BE2C (cell line): ENCODE measurements at regions not wholly inside any gene's neighbourhood (a gene's known extent, or its start where the extent isn't known, plus 50 kb on each side); places are given as distances from the start of the nearest gene placed in this dataset.

Source experiments
- DNase-seq: peaks from one replicate; pipeline ENCODE4 v3.0.0-alpha.2; 2020
- H3K27me3 ChIP-seq: fragments of 250-450 bp; sonication (Bioruptor Pico); 2 replicates; pipeline ENCODE4 v1.5.1; 2020; ENCODE audit warnings: mild to moderate bottlenecking
- H3K36me3 ChIP-seq: fragments of 250-450 bp; sonication (Bioruptor Pico); 2 replicates; pipeline ENCODE4 v1.5.1; 2020; ENCODE audit warnings: mild to moderate bottlenecking
- H3K4me1 ChIP-seq: fragments of 250-450 bp; sonication (Bioruptor Pico); 2 replicates; pipeline ENCODE4 v1.5.1; 2020
- H3K4me3 ChIP-seq: 2 replicates; pipeline ENCODE4 v1.5.1; 2011; ENCODE audit warnings: low read depth, low read length
- H3K9me3 ChIP-seq: fragments of 250-450 bp; sonication (Bioruptor Pico); 2 replicates; pipeline ENCODE4 v1.5.1; 2020
- TF ChIP-seq, protein P1 (sequence below): IDR thresholded peaks from 2 replicates; pipeline ENCODE4 v1.5.1; 2012; ENCODE audit warnings: mild to moderate bottlenecking, low read depth, low read length

DNA sequence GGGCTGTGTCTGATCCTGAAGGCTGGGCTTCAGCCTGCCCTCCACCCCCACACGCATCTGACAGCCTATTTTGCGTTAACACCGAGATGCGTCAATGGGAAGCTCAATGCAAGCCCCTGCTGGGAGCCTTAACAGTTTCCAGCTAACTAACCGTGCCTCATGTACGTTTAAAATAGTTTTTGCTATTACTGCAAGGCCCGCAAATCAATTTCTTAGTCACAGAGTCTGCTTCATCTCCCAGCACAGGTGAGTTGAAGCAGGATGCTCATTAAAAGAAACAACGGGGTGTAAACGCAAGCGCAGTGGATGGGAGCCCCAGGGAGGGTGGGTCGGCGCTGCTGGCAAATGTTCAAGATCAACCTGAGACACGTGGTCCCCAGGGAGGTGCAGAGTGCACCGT lies 142.8 kb upstream of the PHACTR3 start:
- DNase-seq, result no peak

DNA sequence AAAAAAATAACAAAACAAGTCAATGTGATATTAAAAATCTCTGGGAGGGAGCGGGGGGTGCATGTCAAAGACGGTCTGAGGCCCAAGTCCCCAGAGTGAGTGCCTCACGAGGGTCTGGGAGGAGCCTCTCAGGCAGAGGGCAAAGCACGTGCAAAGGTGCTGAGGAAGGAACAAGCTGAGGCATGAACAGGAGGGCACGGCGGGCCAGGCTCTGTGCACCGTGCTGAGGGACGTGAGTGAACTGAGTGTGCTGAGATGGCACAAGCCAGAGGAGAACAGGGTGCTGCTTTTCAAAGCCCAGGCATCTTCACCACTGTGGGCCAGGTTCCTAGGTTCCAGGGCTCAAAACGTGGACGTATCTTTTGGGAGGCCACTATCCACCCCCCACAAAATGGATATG lies 142.1 kb upstream of the PHACTR3 start:
- Histone ChIP-seq H3K9me3 (no peaks in the 10 kb centered on the region), H3K36me3 (no peaks in the 10 kb centered on the region), H3K27me3 (no peaks in the 10 kb centered on the region), H3K4me1 (no peaks in the 10 kb centered on the region), H3K4me3 (no peak overlapping the region)
- TF ChIP-seq, protein P1, sequence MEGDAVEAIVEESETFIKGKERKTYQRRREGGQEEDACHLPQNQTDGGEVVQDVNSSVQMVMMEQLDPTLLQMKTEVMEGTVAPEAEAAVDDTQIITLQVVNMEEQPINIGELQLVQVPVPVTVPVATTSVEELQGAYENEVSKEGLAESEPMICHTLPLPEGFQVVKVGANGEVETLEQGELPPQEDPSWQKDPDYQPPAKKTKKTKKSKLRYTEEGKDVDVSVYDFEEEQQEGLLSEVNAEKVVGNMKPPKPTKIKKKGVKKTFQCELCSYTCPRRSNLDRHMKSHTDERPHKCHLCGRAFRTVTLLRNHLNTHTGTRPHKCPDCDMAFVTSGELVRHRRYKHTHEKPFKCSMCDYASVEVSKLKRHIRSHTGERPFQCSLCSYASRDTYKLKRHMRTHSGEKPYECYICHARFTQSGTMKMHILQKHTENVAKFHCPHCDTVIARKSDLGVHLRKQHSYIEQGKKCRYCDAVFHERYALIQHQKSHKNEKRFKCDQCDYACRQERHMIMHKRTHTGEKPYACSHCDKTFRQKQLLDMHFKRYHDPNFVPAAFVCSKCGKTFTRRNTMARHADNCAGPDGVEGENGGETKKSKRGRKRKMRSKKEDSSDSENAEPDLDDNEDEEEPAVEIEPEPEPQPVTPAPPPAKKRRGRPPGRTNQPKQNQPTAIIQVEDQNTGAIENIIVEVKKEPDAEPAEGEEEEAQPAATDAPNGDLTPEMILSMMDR, result no peak
- DNase-seq, result no peak

More for the DNA sequence above, 142.8 kb upstream of the PHACTR3 start:
- Histone ChIP-seq H3K36me3 (no peaks in the 10 kb centered on the region), H3K4me3 (no peak overlapping the region), H3K9me3 (no peaks in the 10 kb centered on the region), H3K4me1 (no peaks in the 10 kb centered on the region), H3K27me3 (no peaks in the 10 kb centered on the region)
- TF ChIP-seq, protein P1, result no peak

DNA sequence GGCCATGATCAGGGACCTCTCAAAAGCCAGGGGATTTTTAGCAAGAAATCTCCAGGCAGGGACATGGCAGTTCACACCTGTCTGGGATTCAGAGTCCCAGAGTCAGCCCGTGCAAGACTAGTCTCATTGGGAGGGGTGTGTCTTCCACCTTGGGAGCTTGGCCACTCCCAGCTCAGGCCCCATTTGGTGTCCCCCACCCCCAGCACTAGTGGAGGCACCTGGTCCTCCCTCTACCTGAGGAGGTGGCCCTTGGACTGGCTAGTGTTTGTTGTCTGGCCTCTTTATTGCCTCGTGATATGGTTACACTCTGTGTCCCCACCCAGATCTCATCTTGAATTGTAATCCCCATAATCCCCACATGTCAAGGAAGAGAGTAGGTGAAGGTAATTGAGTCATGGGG lies 140.8 kb upstream of the PHACTR3 start:
- DNase-seq, result no peak
- no peaks in the 10 kb centered on the region for H3K9me3 ChIP-seq
- no peaks in the 10 kb centered on the region for H3K4me1 ChIP-seq
- H3K27me3 ChIP-seq, result no peaks in the 10 kb centered on the region
- TF ChIP-seq, protein P1, result no peak
- H3K36me3 ChIP-seq, result no peaks in the 10 kb centered on the region
- H3K4me3 ChIP-seq, result no peak overlapping the region

DNA sequence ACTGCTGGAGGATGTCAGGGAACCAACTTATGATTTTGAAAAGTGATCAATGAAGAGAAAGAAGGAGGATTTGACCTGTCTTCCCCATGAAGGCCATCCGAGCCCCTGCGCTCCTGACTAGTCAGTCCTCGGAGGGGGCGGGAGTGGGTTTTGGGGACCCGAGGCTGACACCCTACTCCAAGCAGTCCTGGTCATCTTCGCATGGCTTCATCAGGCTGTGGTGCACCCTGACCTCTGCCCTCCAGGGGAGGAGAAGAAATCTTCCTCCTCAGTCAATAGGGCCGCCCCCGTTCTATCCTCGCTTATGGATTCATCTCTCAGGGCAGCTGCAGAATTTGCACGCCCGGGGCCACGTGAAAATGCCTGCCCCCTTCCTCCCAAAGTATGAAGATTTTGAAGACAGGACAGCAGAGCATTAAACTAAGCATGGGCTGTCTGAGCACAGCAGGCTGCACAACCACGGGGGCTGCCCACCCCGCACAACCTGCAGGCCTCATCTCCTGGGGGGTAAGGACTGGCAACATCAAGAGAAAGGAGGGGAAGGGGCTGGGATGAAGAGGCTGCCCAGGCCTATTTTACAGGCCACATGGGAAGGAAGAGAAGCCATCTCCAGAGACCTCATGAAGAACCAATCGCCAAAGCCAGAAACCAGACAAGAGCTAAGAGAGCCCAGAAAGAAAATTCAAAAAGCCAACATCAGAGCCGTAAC lies 138.1 kb upstream of the PHACTR3 start:
- no peaks in the 10 kb centered on the region for H3K9me3 ChIP-seq
- TF ChIP-seq, protein P1, result no peak
- H3K36me3 ChIP-seq, result no peaks in the 10 kb centered on the region
- no peaks in the 10 kb centered on the region for H3K27me3 ChIP-seq
- DNase-seq, result no peak
- no peak overlapping the region for H3K4me3 ChIP-seq
- no peaks in the 10 kb centered on the region for H3K4me1 ChIP-seq

DNA sequence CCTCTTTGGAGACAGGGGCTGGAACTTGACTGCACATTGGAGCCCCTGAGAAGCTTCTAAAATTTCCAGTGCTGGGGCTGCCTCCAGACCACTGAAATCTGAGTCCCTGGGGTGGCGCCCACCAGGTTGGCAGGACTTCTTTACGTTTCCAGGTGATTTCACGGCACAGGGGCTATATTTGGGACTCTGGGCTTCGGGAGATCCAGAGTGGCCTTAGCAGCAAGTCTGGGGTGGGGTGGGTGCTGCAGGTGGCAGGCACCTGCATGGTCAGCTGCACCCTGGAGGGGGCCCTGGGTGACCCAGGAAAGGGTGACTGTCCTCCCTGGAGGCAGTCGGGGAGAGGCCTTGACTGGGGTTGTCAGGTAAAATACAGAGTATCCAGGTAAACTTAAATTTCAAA lies 135.5 kb upstream of the PHACTR3 start:
- Histone ChIP-seq H3K4me1 (no peaks in the 10 kb centered on the region), H3K9me3 (no peaks in the 10 kb centered on the region), H3K4me3 (no peak overlapping the region), H3K36me3 (no peaks in the 10 kb centered on the region), H3K27me3 (no peaks in the 10 kb centered on the region)
- DNase-seq, result no peak
- TF ChIP-seq, protein P1, result no peak
